Mesothelial cell of epicardium (in vitro differentiated cells): ENCODE measurements at regions not wholly inside any gene's neighbourhood (a gene's known extent, or its start where the extent isn't known, plus 50 kb on each side); places are given as distances from the start of the nearest gene placed in this dataset.

Experiments
- DNase-seq, 2 experiments: peaks; one replicate each; pipeline ENCODE4 v3.0.0; 2021; ENCODE audit warnings: low spot score in 2 of 2; ENCODE audit not compliant: unreplicated experiment in 2 of 2
- H3K27ac Mint-ChIP-seq: 2 replicates; pipeline ENCODE4 v1.8.0; 2021; ENCODE audit warnings: mixed read lengths
- H3K27me3 Mint-ChIP-seq: 2 replicates; pipeline ENCODE4 v1.8.0; 2021; ENCODE audit warnings: low read depth, mixed read lengths
- H3K36me3 Mint-ChIP-seq: 2 replicates; pipeline ENCODE4 v1.8.0; 2021; ENCODE audit warnings: mixed read lengths
- H3K4me1 Mint-ChIP-seq: 2 replicates; pipeline ENCODE4 v1.8.0; 2021; ENCODE audit warnings: mixed read lengths
- H3K4me3 Mint-ChIP-seq: 2 replicates; pipeline ENCODE4 v1.8.0; 2021; ENCODE audit warnings: mild to moderate bottlenecking, moderate library complexity, mixed read lengths
- H3K9me3 Mint-ChIP-seq: 2 replicates; pipeline ENCODE4 v1.8.0; 2021; ENCODE audit warnings: mixed read lengths
- CTCF ChIP-seq: fragments of 200-600 bp; sonication (generic); IDR thresholded peaks from one replicate; pipeline ENCODE4 v1.5.0; 2021; ENCODE audit warnings: antibody characterized with exemption; ENCODE audit not compliant: unreplicated experiment

GRCh38 chr4:71241501-71242288 is 97.1 kb upstream of the SLC4A4 start:
- Mint-ChIP-seq H3K4me3 (no peak overlapping the region), H3K36me3 (no peaks in the 10 kb centered on the region), H3K27me3 (no peaks in the 10 kb centered on the region), H3K27ac (peak overlapping the region; percentile 13), H3K9me3 (no peaks in the 10 kb centered on the region), H3K4me1 (peaks cover 21% of the 10 kb centered on the region)
- no peak for DNase-seq
- no peak for TF ChIP-seq CTCF

GRCh38 chr4:71243091-71243833 is 95.6 kb upstream of the SLC4A4 start:
- H3K4me1 Mint-ChIP-seq = peaks cover 27% of the 10 kb centered on the region
- H3K27ac Mint-ChIP-seq = no peak overlapping the region
- no peak overlapping the region for H3K4me3 Mint-ChIP-seq
- no peaks in the 10 kb centered on the region for H3K9me3 Mint-ChIP-seq
- H3K36me3 Mint-ChIP-seq = no peaks in the 10 kb centered on the region
- no peak for TF ChIP-seq CTCF
- no peak for DNase-seq
- H3K27me3 Mint-ChIP-seq = no peaks in the 10 kb centered on the region

GRCh38 chr4:71247706-71248105 is 91.1 kb upstream of the SLC4A4 start:
- Mint-ChIP-seq H3K9me3 (no peaks in the 10 kb centered on the region), H3K4me1 (peaks cover 38% of the 10 kb centered on the region), H3K36me3 (no peaks in the 10 kb centered on the region), H3K27me3 (no peaks in the 10 kb centered on the region), H3K27ac (no peak overlapping the region), H3K4me3 (no peak overlapping the region)
- no peak for DNase-seq
- no peak for TF ChIP-seq CTCF

GRCh38 chr4:71251261-71251660 is 87.6 kb upstream of the SLC4A4 start:
- H3K9me3 Mint-ChIP-seq = no peaks in the 10 kb centered on the region
- no peak for DNase-seq
- TF ChIP-seq CTCF = no peak

GRCh38 chr4:71253545-71253944 is 85.3 kb upstream of the SLC4A4 start:
- Mint-ChIP-seq H3K27me3 (no peaks in the 10 kb centered on the region), H3K4me1 (peaks cover 56% of the 10 kb centered on the region), H3K27ac (no peak overlapping the region), H3K36me3 (no peaks in the 10 kb centered on the region), H3K9me3 (no peaks in the 10 kb centered on the region), H3K4me3 (no peak overlapping the region)
- TF ChIP-seq CTCF = no peak
- DNase-seq = no peak

More at GRCh38 chr4:71251261-71251660, 87.6 kb upstream of the SLC4A4 start:
- Mint-ChIP-seq H3K36me3 (no peaks in the 10 kb centered on the region), H3K27me3 (no peaks in the 10 kb centered on the region), H3K4me1 (peaks cover 57% of the 10 kb centered on the region), H3K4me3 (no peak overlapping the region), H3K27ac (peak overlapping the region; percentile 87)
